PFSK-1 (cell line): ENCODE measurements at regions not wholly inside any gene's neighbourhood (a gene's known extent, or its start where the extent isn't known, plus 50 kb on each side); places are given as distances from the start of the nearest gene placed in this dataset.

ENCODE experiments used
- FOXP2 ChIP-seq: optimal IDR thresholded peaks from 2 replicates; pipeline ENCODE3; 2011; ENCODE audit warnings: borderline replicate concordance, control low read depth, inconsistent platforms; ENCODE audit not compliant: insufficient read depth; ENCODE audit errors: extremely low read length, extremely low read depth
- POLR2AphosphoS5 ChIP-seq: IDR thresholded peaks from 2 replicates; pipeline ENCODE4 v1.6.1; 2012; ENCODE audit warnings: low read depth, mild to moderate bottlenecking, control low read depth, low read length, moderate library complexity
- REST ChIP-seq, 2 experiments: IDR thresholded peaks; 2 replicates each; pipeline versions ENCODE4 v1.6.1 to v1.8.0; 2011 to 2012; ENCODE audit warnings: low read depth in 2 of 2, low read length in 2 of 2, control low read depth in 1 of 2, inconsistent platforms in 1 of 2, mild to moderate bottlenecking in 1 of 2, moderate library complexity in 1 of 2; ENCODE audit not compliant: insufficient read depth in 1 of 2
- SIN3A ChIP-seq: IDR thresholded peaks from 2 replicates; pipeline ENCODE4 v1.6.1; 2012; ENCODE audit warnings: mild to moderate bottlenecking, low read length, moderate library complexity, borderline replicate concordance; ENCODE audit not compliant: insufficient read depth
- TAF1 ChIP-seq: IDR thresholded peaks from 2 replicates; pipeline ENCODE4 v1.6.1; 2012; ENCODE audit warnings: low read length, control low read depth, borderline replicate concordance; ENCODE audit not compliant: insufficient read depth

GRCh38 chr22:25437414-25438160 is 126.9 kb upstream of the GRK3 start:
- TF ChIP-seq FOXP2: no peak
- no peak for TF ChIP-seq TAF1
- no peak for TF ChIP-seq SIN3A
- no peak for TF ChIP-seq POLR2AphosphoS5
- no peak for TF ChIP-seq REST (IDR thresholded peaks at IDR 0.05; ENCODE audit: insufficient read depth in 1 of 2, low read depth in 2 of 2, low read length in 2 of 2)
